NCI-H1417 (cell line): ENCODE measurements at regions not wholly inside any gene's neighbourhood (a gene's known extent, or its start where the extent isn't known, plus 50 kb on each side); places are given as distances from the start of the nearest gene placed in this dataset.

Experiments used
- DNase-seq, 3 experiments: peaks; one replicate each; lab custom pipeline; 2025; lab: John Stamatoyannopoulos, UW

DNA sequence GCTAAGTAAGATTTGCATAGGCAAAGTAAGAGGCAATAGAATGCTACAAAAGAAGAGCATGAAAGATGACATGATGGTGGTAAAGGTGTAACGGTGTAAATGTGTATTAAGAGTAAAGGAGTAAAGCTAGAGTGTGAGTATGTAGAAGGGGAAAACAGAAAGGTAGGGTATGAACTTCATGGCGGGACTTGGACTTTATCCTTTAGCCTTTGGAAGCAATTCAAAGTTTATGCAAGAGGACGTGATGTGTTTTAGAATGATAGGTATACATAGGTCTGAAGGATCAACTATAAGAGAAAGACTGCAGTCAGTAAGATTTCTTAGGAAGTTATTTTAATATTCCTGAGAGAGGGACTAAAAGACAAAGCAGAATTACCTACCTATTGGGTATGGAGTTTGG lies 358.0 kb upstream of the FAT3 start:
- DNase-seq = no peak

DNA sequence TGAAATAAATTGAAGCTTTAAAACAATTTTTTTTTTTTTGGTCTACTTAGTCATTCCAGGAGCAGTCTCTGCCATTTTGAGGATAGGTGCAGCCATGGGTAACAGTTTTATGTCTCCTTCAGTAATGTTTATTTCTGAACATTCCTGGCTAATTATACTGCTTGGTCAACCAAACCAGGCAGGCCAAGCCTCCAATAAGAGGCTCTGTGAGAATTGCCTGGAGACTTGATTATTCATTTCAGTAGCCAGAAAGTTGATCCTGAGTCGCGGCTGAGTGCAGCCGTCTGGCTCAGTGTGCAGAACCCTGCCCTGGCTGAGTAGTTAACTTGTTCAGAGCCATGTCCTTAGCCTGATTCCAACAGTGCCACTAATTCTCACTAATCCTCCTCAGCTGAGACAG lies 364.0 kb upstream of the FAT3 start:
- DNase-seq = no peak

DNA sequence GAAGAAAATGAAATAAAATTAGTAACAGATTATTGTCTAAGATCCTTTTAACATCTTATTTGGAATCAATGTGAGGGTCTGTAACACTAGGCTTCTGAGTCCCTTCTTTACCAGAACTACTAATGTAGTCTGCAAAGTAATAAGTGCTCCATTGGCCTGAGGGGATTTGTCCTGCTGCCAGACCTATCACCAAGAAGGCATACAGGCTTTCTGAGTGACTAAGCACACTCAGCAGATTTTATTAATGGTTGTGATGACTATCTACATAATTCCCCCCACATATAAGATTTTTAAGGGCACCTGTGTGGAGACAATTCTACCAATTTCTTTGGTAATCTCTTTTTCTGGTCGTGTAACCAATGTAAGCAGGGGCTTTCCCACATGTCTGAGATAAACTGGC lies 365.0 kb upstream of the FAT3 start:
- DNase-seq = peak in 1 of 3 experiments; percentile 18

DNA sequence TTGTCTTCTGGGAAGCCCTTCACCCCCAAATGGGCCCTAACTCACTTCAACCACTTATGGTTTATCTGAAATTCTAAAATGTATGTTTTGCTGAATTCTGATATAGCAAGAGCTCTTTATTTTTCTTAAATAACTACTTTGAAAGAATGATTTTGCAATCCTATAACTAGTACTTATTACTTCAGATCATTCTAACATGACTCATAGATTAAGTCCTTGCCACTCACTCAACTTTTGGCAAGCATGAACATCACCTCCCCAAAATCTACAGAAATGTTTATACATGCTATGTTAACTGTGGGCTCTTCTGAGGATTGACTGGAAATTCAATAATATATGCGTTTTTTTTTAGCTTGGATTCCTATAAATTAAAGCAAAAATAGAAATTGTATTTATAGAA lies 367.4 kb upstream of the FAT3 start:
- no peak for DNase-seq

DNA sequence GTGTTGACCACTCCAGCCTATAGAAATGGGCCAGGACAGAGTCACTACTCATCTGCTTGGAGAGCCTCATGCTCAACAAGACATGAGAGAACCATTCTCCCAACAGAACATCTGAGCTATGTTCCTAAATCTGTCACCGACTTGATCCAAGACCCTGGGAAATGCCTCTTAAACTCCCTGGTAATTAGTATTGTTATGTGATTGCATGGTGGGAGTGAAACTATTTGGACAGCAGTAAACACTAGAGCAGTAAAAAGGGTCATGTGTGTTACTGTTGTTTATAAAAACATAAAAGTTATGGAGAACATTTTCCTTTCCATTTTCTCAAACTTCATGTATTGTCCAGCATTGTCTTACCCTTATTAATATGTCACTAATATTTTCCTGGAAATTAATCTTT lies 369.8 kb upstream of the FAT3 start:
- DNase-seq = no peak

DNA sequence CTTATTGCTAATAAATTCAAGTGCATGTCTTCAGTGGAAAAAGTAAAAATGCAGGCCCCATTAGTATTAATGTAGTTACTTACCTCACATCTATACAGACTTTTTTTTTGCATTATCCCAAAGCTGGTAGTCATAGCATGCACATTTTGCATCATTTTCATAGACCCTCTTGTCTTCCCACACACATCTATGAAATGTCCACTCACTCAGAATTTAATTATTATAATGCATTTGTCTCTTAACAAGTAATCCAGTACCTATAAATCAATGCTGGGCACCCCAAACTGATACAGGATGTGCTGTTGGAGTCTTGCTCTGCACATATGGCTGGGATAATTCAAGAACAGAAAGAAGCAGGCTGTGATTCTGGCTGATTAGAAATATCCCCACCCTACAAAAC lies 370.4 kb upstream of the FAT3 start:
- no peak for DNase-seq

DNA sequence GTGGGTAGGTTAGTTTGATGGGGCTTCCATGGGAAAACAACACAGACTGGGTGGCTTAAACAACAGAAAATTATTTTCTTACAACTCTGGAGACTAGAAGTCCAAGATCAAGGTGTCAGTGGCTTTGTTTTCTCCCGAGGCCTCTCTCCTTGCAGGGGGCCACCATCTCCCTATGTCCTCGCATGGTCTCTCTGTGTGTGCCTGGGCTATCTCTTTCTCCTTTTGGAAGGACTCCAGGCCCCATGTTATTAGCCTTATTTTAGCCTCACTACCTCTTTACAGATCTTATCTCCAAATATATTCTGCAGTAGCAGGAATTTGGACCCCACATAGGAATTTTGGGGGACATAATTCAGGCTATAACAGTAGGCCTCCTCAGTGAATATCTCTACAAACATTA lies 372.7 kb upstream of the FAT3 start:
- no peak for DNase-seq

DNA sequence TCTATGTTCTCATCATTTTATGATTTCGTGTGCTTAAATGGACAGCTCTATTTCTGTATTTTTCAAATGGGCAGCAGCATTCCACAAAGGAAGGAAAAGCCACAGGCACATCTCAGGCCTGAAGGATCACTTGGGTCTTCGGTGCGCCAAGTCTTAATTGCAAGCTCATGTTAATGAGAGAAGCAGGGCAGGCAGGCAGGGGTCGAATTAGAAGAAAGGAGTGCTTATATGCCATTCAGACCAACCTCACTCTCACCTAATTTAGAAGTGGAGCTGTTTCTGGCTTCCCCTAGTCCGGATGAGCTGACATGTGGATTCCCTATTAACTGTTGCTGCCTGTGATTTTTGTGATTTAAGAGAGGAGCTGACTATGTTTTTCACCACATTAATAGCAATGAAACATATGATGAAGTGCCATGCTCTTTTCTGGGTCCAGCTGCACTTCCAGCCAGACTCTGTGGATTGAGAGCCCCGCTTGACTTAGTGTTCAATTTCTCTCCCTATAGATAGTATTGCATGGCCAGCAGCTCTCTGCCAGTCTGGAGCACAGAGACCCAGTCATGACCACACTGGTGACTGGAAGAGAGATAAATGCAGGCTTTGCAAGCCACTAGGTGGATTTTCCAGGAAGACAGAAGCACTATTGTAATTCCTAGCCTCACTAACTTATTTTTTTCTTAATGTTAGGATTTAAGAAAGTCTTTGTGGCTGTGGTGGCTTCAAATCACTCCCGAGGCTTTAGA lies 373.9 kb upstream of the FAT3 start:
- no peak for DNase-seq

DNA sequence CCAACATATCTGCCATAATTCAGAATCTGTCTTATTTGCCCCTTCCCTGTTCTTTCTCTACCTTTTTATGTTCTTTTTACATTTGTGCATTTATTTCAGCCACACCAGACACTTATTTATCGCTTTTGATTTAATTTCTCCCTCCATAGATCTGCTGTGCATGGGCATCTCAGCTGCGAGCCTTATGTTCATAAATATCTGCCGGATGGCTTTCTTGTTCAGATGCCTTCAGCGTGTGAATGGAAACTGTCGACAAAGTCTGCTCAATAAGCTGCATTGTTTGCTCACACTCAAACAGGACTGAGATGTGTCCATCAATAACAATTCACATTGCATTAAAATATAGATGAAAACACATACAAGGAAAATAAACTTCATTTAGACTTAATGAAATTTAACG lies 374.6 kb upstream of the FAT3 start:
- DNase-seq = no peak

DNA sequence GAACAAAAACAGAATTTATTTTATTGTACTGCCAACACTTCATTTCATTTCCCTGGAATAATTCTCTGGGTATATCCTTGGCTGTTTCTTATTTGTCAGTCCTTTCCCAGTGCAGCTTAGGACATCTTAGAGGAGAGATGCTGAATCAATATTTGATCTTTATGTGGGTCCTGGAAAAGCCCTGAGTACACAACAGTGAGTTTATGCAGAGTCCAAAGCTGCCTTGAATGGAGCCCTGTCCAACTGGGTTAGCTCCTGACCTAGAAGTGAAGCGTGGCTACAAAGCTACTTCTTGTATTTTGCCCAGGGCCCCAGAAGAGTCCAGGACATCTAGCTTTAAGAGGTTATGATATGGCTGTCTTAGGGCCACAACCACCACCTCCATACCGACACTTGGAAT lies 378.0 kb upstream of the FAT3 start:
- DNase-seq = no peak

DNA sequence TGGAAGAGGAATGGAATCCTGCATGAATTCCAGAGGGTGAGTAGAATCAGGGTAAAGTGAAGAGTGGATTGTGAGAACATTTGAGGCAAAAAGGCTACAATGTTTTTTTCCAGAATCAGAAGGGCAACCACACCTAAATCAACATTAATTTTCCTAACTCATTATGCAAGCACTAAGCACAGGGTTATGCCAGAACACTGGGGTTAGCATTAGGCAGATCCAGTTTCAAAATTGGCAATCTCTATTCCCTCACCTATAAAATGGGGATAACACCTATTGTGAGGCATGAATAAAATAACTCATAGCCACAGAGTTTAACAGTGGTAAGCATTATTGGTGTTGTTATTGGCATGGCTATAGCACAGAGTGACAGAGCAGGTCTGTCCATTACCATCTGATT lies 378.6 kb upstream of the FAT3 start:
- DNase-seq = no peak

DNA sequence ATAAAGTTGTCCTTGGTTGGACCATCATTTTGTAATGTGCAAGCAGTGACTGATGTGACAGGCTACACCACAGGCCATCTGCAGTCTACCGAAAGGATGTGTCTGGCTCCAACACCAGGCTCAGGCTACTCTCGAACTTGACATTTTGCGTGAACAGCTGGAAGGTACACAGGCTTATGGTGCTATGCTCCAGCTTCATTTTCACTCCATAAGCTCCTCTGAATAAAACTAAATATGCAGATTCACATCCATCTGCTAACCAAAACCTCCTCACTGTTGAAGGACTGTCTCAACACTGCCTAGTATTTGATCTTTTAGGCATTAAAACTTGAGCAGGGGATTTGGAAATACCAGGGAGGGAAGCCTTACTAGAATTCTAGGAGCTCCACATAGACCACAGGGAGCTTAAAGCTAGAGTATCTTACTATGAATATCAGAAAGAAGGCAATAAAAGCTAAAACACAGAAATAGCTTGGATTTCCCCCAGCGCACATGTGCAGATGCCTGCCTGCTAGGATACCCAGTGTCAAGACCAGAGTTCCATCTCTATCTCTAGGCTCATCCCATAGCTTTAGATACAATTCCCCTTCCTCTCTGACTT lies 383.9 kb upstream of the FAT3 start:
- no peak for DNase-seq

DNA sequence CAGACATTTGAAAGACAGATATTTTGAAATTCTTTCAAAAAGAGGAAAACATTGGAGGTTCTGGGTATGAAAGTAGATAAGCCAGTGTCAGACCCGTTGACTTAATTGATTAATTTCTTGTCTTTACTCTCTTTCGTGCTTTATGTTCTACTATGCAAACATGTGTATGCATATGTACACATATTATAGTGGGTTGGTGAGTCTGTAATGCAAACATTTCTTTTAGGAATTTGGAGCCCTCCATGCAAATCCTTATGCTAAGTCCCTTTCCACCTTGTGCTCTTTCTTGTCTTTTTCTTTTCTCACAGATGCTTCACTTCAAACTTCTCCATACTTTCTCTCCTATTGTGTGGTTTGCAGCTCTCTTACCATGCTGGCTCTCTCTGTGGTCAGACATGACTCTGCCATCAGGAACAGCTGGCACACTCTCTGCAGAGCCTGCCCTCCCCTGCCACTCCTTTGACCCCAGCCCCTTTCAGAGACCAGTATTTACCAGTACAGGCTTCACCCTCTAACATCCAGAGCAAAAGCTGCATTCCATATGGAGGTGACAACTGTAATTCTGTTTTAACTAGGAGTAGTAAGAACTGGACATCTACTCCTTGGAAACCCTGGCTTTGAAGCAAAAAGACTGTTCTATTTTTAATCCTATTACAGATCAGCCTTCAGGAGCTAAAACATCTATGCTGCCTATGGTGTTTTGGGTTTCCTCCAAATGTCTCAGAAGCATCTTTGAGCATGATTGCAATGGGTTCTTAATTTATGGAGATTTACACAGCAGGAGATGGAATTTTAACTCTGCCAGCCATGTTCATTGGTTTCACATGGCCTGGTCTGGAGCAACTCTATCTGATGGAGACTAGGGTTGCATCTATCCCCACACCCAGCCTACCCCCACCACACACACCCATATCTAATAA lies 386.9 kb upstream of the FAT3 start:
- DNase-seq = no peak

DNA sequence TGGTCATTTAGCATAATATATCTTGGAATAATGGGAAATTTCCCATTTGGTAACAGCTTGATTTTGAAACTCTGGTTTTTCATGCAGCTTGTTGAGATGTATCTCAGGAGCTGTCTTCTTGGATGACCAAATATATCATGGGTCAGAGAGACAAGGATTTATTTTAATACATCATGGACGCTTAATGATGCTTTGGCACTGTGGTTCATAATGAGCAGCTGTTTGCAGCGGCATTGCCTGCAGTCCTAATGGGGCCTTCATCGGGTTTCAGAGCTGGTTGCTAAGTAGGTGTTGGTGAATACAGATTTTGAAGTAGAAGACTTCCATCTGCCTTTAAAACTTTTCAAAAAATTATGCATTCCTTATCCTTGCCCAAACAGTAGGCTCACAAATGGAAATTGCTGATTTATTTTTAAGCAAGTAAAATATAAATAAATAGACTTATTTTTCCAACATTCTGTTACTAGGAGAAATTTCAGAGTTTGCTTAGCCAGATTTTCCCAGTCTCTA lies 389.5 kb upstream of the FAT3 start:
- DNase-seq = no peak

DNA sequence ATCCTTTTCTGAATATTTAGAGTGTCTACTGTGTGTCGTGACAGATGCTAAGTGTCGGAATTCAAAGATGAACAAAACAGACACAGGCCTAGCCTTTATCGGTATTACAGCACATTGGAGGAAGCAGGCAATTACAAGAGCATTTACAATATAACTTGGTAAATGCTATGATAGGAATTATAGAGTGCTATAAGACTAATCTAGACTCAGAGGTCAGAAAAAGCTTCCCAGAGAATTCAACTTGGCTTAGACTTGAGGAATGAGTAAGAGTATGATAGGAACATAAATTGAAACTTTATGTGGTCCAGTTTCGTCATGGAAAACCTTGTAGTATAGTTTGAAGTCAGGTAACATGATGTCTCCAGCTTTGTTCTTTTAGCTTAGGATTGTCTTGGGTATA lies 395.7 kb upstream of the FAT3 start:
- no peak for DNase-seq

DNA sequence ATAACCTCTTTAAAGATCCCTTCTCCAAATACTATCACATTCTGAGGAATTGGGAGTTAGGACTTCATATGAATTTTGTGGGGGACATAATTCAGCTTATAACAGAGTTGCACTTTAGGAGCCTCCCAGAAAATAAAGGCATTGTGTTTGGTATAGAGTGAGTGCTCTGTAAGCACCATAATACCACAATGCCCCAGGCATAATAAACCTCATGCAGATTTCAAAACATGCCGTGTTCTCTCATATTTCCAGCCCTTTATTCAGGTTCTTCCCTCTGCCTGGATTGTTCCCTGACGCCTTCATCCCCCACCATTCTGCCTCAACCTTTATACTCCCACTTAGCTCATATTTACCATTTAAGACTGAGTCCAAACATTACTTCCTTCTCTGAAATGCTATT lies 398.8 kb upstream of the FAT3 start:
- peak in 2 of 3 experiments; percentile 6 to 40 for DNase-seq

DNA sequence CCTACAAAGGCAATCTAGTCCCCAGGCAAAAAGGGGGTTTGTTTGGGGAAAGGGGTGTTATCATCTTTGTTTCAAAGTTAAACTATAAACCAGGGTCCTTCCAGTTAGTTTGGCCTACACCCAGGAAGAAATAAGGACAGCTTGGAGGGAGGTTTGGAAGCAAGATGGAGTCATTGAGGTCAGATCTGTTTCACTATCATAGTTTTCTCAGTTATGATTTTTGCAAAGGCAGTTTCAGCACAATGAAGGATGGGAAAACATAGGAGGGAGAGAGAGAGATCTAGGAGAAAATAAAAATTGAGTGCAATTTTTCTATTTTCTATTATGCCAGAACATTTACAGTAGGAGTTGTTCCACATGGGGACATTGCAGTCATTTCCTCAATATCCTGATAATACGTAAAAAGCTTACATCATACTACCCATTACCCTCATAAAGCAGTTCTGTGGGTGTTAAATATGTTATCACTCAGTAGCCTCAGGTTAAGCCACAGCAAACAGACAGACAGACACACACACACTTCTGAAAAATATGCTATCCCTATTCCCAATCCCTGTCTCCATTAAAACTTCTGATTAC lies 401.3 kb upstream of the FAT3 start:
- DNase-seq = no peak

DNA sequence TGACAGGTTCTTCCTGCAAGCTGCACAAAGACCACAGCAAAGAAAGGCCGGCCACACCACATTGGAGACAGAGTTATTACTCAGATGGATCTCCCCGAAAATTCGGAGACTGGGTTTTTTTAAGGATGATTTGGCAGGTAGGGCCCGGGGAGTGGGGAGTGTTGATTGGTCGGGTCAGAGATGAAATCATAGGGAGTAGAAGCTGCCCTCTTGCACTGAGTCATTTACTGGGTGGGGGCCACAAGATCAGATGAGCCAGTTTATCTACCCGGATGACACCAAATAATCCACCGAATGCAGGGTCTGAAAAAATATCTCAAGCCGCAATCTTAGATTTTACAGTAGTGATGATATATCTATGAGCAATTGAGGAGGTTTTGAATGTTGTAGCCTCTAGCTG lies 401.8 kb upstream of the FAT3 start:
- no peak for DNase-seq

DNA sequence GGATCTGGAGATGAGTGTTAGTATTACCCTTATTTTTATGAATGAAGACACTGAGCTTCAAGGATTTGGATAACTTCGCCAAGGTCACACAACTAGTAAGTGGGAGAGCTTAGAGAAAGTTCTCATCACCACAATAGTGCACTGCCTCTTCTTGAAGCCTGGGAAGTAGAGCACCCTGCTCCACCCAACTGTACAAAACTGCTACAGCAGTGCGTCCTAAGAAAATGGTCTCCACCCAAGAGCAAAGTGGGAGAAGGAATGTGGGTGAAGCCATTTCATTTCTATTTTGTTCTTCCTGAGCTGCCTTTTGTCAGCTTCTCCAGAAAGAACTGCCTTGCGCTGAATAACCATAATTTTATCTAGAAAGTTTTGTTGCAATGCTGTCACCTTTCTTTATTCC lies 403.9 kb upstream of the FAT3 start:
- no peak for DNase-seq

DNA sequence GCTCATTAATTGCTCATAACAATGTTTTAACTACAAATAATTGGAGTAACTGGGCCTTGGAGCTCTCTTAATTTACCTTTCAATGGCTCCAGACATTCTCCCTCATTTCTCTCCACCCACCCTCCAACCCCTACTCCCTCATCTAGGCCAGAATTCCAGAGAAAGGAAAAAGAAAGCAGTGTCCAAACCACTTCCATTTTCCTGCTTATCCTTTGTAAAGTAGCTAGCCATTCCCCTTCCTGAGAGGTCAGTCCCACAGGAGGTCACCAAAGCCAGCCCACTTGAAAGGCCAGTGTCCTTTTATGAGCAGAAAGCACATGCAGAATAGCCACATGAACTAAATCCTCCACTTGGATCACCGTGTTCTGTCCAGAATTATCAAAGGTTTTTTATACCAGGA lies 404.8 kb upstream of the FAT3 start:
- no peak for DNase-seq

DNA sequence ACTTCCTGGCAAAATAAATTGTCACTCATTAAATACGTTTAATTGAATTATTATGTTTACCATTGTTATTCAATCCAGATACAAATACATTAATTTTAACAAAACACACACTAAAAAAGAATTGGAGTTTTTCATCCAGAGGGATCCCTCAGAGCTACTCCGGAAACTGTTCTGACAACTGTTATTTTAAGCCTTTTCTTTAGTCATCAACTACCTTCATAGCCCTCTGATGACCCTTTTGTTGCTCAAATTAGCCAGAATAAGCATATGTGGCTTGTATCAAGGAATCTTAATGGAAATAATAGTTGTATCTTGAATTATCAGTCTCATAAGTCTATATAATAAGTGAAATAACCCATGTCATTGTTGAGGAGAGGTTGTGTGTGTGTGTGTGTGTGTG lies 405.4 kb upstream of the FAT3 start:
- no peak for DNase-seq

DNA sequence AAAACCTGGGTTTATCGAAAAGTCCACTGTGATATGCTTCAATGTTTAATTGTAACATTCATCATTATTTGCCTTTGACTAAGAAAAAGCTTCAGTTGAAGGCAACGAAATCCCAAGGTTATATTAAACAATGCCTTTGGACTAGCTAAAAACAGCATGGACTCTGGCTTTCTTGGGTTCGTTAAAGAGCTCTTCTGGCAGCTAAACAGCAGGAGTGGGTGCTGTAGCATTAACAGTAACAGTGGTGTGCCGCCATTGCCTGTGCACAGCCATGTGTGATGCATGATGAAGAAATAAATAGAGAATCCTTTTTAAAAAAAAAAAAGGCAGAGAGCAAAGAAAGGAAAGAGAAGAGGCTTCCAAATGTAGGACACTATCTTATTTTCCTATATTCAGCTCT lies 406.6 kb upstream of the FAT3 start:
- no peak for DNase-seq

DNA sequence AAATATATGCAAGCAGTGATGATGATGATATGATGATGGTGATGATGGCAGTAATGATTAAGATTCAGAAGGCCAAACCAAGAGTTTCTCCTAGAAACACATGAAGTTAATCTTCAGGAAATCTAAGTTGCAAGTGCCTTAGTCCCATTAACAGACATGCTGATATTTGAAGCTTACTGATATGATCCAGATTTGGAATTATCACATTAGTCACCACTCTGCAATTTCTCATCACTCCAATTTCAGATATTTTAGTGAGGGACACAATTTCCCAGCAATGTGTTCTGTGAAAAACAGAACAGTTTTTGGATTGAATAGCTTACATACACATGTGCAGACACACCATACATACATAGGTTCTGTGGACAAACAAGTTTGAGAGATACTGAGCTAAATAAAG lies 411.4 kb upstream of the FAT3 start:
- DNase-seq = no peak
